ENCODE measurements at regions not wholly inside any gene's neighbourhood (a gene's known extent, or its start where the extent isn't known, plus 50 kb on each side); places are given as distances from the start of the nearest gene placed in this dataset.

- Histone ChIP-seq H3K79me2 (ENCODE audit: control insufficient read depth in 1 of 2, insufficient read depth in 2 of 2, low read length in 2 of 2) (no peaks in the 10 kb centered on the region), H4K8ac (ENCODE audit: extremely low read depth, insufficient read depth, low read length) (no peak overlapping the region), H3K4me2 (ENCODE audit: insufficient read depth in 1 of 2, low read depth in 2 of 2, low read length in 2 of 2) (no peak overlapping the region), H2AFZ (ENCODE audit: low read length) (no peak overlapping the region), H2BK20ac (ENCODE audit: low read length) (no peak overlapping the region), H4K91ac (replicated peaks; ENCODE audit: insufficient read length, low read length) (no peak overlapping the region), H3K23ac (ENCODE audit: insufficient read length) (no peak overlapping the region), H3K56ac (replicated peaks; ENCODE audit: insufficient read length, low read depth, low read length) (no peak overlapping the region), H4K20me1 (replicated peaks in 1 of 2; ENCODE audit: control insufficient read depth in 1 of 2, insufficient read depth in 2 of 2, low read length in 2 of 2) (no peaks in the 10 kb centered on the region), H3K4ac (replicated peaks; ENCODE audit: insufficient read length, low read depth, low read length) (no peak overlapping the region), H2BK12ac (ENCODE audit: low read depth, low read length) (no peak overlapping the region), H3K4me3 (ENCODE audit: extremely low read depth in 1 of 4, insufficient read depth in 2 of 4, low read depth in 3 of 4, low read length in 4 of 4) (no peak overlapping the region), H3K9ac (replicated peaks in 1 of 4; ENCODE audit: extremely low read depth in 1 of 4, low read depth in 3 of 4, low read length in 3 of 4) (no peak overlapping the region), H2BK120ac (replicated peaks; ENCODE audit: low read depth, low read length) (no peak overlapping the region), H3K9me3 (ENCODE audit: insufficient read depth in 2 of 2, low read depth in 1 of 2, low read length in 1 of 2) (no peaks in the 10 kb centered on the region), H3K79me1 (ENCODE audit: low read depth, low read length) (no peaks in the 10 kb centered on the region), H3K18ac (ENCODE audit: extremely low read depth, low read length) (no peak overlapping the region), H3K36me3 (ENCODE audit: control insufficient read depth in 2 of 4, insufficient read depth in 4 of 4, low read length in 3 of 4) (no peaks in the 10 kb centered on the region), H3K4me1 (replicated peaks in 1 of 4; ENCODE audit: control insufficient read depth in 3 of 4, insufficient read depth in 4 of 4, low read length in 3 of 4) (peaks cover 0 to 4% (median 2%) of the 10 kb centered on the region in 4 experiments; a peak in 2 of 7 replicates), H2BK15ac (ENCODE audit: low read length) (no peak overlapping the region), H4K5ac (ENCODE audit: insufficient read length, low read depth, low read length) (no peak overlapping the region), H3K27ac (ENCODE audit: low read depth, low read length) (no peak overlapping the region), H2AK5ac (ENCODE audit: low read depth, low read length) (no peak overlapping the region), H2BK5ac (ENCODE audit: low read depth, low read length) (no peak overlapping the region), H3K14ac (ENCODE audit: insufficient read length) (no peak overlapping the region), H3K27me3 (replicated peaks in 1 of 4; ENCODE audit: control insufficient read depth in 3 of 4, extremely low read depth in 1 of 4, insufficient read depth in 3 of 4, low read length in 3 of 4) (no peaks in the 10 kb centered on the region; a peak in 1 of 7 replicates), H3K23me2 (ENCODE audit: low read depth, low read length) (no peaks in the 10 kb centered on the region)
- no peak for FAIRE-seq
- ChIA-PET CTCF (ENCODE audit: partially characterized antibody) (interaction anchor here (0.7 kb wide), 1 partner anchor 11 kb away, joined by 3 read pairs; no protein-coding TSS in a partner anchor), POLR2A (ENCODE audit: partially characterized antibody) (no interaction called here)
- DNase-seq (ENCODE audit: low read depth in 1 of 2, low spot score in 2 of 2), result no peak
- WGBS, 2 experiments (ENCODE audit: extremely low coverage in 1 of 2, insufficient coverage in 1 of 2, insufficient read length in 1 of 2, insufficient replicate concordance in 2 of 2, low coverage in 1 of 2, low lambda C conversion rate in 2 of 2, missing lambda C conversion rate in 1 of 2), result 100% methylated on average over 1 of the region's 1 CpG; no CpG with 5 or more reads in 1 of the 2 experiments
- no peak for TF ChIP-seq CBX5 (IDR thresholded peaks at IDR 0.05; ENCODE audit: low read depth, low read length)
- TF ChIP-seq EP300 (IDR thresholded peaks at IDR 0.05; ENCODE audit: borderline replicate concordance in 1 of 2, low read depth in 2 of 2, low read length in 2 of 2), result no peak
- TF ChIP-seq SIX5 (IDR thresholded peaks at IDR 0.05; ENCODE audit: low read depth, low read length), result no peak
- no peak for TF ChIP-seq TCF12 (IDR thresholded peaks at IDR 0.05; ENCODE audit: low read depth, low read length)
- TF ChIP-seq MAFK (IDR thresholded peaks at IDR 0.05; ENCODE audit: low read depth, low read length), result no peak
- TF ChIP-seq GABPA (IDR thresholded peaks at IDR 0.05; ENCODE audit: borderline replicate concordance, insufficient read depth, low read length), result no peak
These were observed 154.6 kb upstream of the NR3C1 start for GRCh38 chr5:143558048-143558447.
